Vagina (tissue), 2 donors: ENCODE measurements at regions not wholly inside any gene's neighbourhood (a gene's known extent, or its start where the extent isn't known, plus 50 kb on each side); places are given as distances from the start of the nearest gene placed in this dataset.
"Not testable (repeated sequence)": the region's sequence is repeated elsewhere in the genome, so short reads cannot be mapped to it uniquely, and the experiment has no call there.

ENCODE experiments used
- DNase-seq, 2 donors: peaks; one replicate each; pipeline ENCODE4 v3.0.0-alpha.2; 2017; ENCODE audit errors: extremely low spot score in 2 of 2
- H3K27ac ChIP-seq: fragments of 200-600 bp; sonication (generic); one replicate; pipeline ENCODE4 v1.5.1; 2019
- H3K27me3 ChIP-seq: fragments of 200-600 bp; sonication (generic); one replicate; pipeline ENCODE4 v1.5.1; 2019
- H3K36me3 ChIP-seq, 2 donors: fragments of 200-600 bp; sonication (generic); one replicate each; pipeline ENCODE4 v1.5.1; 2017 to 2019
- H3K4me1 ChIP-seq: fragments of 200-600 bp; sonication (generic); one replicate; pipeline ENCODE4 v1.5.1; 2019
- H3K4me3 ChIP-seq, 2 donors: fragments of 200-600 bp; sonication (generic); 1 replicate in 1 of 2; 2 replicates in 1 of 2; pipeline ENCODE4 v1.5.1; 2016 to 2019
- H3K9me3 ChIP-seq: fragments of 200-600 bp; sonication (generic); one replicate; pipeline ENCODE4 v1.5.1; 2019
- CTCF ChIP-seq, 3 experiments: fragments of 450-650 bp in 2 of 3; fragments of 200-600 bp in 1 of 3; sonication (generic) in 1 of 3; IDR thresholded peaks; one replicate each; pipeline ENCODE4 v1.5.1; 2017 to 2019; ENCODE audit warnings: antibody characterized with exemption in 3 of 3, mild to moderate bottlenecking in 2 of 3, moderate library complexity in 2 of 3
- POLR2A ChIP-seq, 2 donors: fragments of 450-650 bp; IDR thresholded peaks; one replicate each; pipeline ENCODE4 v1.6.1; 2017; ENCODE audit warnings: antibody characterized with exemption in 2 of 2, mild to moderate bottlenecking in 2 of 2, moderate library complexity in 2 of 2
- POLR2AphosphoS5 ChIP-seq, 2 donors: sonication (generic); formaldehyde crosslinking; IDR thresholded peaks; one replicate each; pipeline ENCODE4 v1.9.0; 2017; ENCODE audit warnings: antibody characterized with exemption in 2 of 2, mild to moderate bottlenecking in 2 of 2, low read depth in 1 of 2; ENCODE audit not compliant: insufficient read depth in 1 of 2
- intact Hi-C: fragments of 100-400 bp; cut with DNase I; formaldehyde crosslinking; loops from one replicate; pipeline ENCODE4 v1.15.1; 2023

DNA sequence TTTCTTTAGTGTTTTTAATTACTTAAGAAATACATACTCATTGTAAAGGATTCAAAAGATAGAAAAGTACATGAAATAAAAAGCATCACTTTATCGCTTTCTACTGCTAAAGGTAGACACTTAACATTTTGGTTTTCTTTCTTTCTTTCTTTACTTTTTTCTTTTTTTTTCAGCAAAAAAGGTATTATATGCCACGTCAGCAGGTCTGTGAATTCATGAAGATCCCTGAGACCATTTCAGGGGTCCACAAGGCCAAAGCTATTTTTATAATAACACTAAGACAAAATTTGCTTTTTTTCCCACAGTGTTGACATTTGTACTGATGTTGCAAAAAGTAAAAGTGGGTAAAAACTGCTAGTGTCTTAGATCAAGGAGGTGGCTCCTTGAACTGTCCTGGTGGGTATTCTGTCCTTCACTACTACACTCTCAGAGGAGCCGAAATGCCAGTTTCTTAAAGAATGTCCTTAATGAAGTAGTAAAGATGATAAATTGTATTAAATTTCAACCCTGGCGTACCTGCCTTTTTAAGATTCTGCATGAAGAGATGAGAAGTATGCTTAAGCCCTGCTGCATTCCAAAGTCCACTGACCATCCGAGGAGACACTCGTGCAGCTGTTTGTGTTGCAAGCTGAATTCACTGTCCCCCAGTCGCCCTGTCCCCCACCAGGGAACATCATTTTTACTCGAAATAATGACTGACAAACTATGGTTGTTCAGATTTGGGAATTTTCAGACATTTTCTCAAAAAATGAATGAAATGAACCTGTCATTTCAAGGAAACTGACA, 106.7 kb upstream of the PIAS1 start:
- Histone ChIP-seq H3K27me3 (no peaks in the 10 kb centered on the region), H3K4me3 (no peak overlapping the region), H3K36me3 (no peaks in the 10 kb centered on the region), H3K27ac (no peak overlapping the region), H3K9me3 (no peaks in the 10 kb centered on the region), H3K4me1 (peaks cover 31% of the 10 kb centered on the region)
- intact Hi-C loops, result no loop called here
- no peak for TF ChIP-seq CTCF (IDR thresholded peaks at IDR 0.05)
- no peak for TF ChIP-seq POLR2A (IDR thresholded peaks at IDR 0.05)
- TF ChIP-seq POLR2AphosphoS5 (IDR thresholded peaks at IDR 0.05; ENCODE audit: insufficient read depth in 1 of 2, low read depth in 1 of 2), result no peak
- DNase-seq, result no peak

- TF ChIP-seq POLR2AphosphoS5 (IDR thresholded peaks at IDR 0.05; ENCODE audit: insufficient read depth in 1 of 2, low read depth in 1 of 2), result no peak
- TF ChIP-seq POLR2A (IDR thresholded peaks at IDR 0.05), result no peak
- TF ChIP-seq CTCF (IDR thresholded peaks at IDR 0.05), result no peak
- H3K36me3 ChIP-seq, result no peaks in the 10 kb centered on the region
- H3K4me3 ChIP-seq, result no peak overlapping the region
- H3K4me1 ChIP-seq, result peaks cover 31% of the 10 kb centered on the region
- no peak for DNase-seq
- H3K27me3 ChIP-seq, result no peaks in the 10 kb centered on the region
- no peaks in the 10 kb centered on the region for H3K9me3 ChIP-seq
- H3K27ac ChIP-seq, result no peak overlapping the region
- intact Hi-C loops, result no loop called here
These were observed 105.9 kb upstream of the PIAS1 start for GRCh38 chr15:67948215-67948614.

DNA sequence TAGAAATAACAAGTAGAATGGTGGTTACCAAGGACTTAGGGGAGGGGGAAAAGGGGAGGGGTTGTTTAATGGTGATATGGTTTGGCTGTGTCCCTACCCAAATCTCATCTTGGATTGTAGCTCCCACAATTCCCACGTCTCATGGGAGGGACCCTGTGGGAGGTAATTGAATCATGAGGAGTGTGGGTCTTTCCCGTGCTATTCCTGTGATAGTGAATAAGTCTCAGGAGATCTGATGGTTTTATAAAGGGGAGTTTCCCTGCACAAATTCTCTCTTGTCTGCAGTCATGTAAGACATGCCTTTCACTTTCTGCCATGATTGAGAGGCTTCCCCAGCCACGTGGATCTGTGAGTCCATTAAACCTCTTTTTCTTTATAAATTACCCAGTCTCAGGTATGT, 102.9 kb upstream of the PIAS1 start:
- H3K4me1 ChIP-seq, result peaks cover 27% of the 10 kb centered on the region
- H3K9me3 ChIP-seq, H3K4me3 ChIP-seq, H3K36me3 ChIP-seq, H3K27ac ChIP-seq, H3K27me3 ChIP-seq, intact Hi-C loops, DNase-seq: not testable (repeated sequence)

DNA sequence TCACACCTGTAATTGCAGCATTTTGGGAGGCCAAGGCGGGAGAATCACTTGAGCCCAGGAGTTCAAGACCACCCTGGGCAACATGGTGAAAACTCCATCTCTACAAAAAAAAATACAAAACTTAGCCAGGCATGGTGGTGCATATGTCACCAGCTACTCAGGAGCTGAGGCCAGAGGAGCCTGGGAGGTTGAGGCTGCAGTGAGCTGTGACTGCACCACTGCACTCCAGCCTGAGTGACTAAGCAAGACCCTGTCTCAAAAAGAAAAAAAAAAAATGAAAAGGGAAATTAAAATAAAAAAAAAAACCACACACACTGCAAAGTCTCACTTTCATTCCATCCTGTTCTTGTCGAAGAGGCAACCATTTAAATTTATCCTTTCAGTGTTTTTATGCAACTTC, 100.8 kb upstream of the PIAS1 start:
- DNase-seq, result no peak
- intact Hi-C loops, result no loop called here

DNA sequence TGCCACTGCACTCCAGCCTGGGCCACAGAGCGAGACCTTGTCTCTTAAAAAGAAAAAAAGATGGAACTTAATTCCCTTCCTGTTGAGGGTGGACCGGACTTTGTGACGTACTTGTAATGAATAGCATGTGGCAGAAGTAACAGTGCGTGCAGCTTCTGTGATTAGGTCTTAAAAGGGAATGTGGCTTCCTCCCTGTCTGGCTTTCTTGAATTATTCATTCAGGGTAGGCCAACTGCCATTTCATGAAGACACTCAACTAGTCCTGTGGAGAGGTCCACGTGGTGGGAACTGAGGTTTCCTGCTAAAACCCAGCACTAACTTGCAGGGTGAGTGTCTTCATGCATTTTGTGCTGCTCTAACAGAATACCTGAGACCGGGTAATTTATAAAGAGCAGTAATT, 98.9 kb upstream of the PIAS1 start:
- Histone ChIP-seq H3K36me3 (no peaks in the 10 kb centered on the region), H3K4me1 (peaks cover 19% of the 10 kb centered on the region), H3K27me3 (no peaks in the 10 kb centered on the region), H3K9me3 (no peaks in the 10 kb centered on the region), H3K27ac (peak overlapping the region; percentile 5), H3K4me3 (no peak overlapping the region)
- DNase-seq, result no peak
- TF ChIP-seq POLR2AphosphoS5 (IDR thresholded peaks at IDR 0.05; ENCODE audit: insufficient read depth in 1 of 2, low read depth in 1 of 2) (no peak), POLR2A (IDR thresholded peaks at IDR 0.05) (no peak), CTCF (IDR thresholded peaks at IDR 0.05) (no peak)
- intact Hi-C loops, result no loop called here

More for the DNA sequence above, 100.8 kb upstream of the PIAS1 start:
- no peak overlapping the region for H3K4me3 ChIP-seq
- no peaks in the 10 kb centered on the region for H3K9me3 ChIP-seq
- no peak overlapping the region for H3K27ac ChIP-seq
- H3K36me3 ChIP-seq, result no peaks in the 10 kb centered on the region
- H3K27me3 ChIP-seq, result no peaks in the 10 kb centered on the region
- H3K4me1 ChIP-seq, result peaks cover 19% of the 10 kb centered on the region
- no peak for TF ChIP-seq CTCF (IDR thresholded peaks at IDR 0.05)
- no peak for TF ChIP-seq POLR2AphosphoS5 (IDR thresholded peaks at IDR 0.05; ENCODE audit: insufficient read depth in 1 of 2, low read depth in 1 of 2)
- no peak for TF ChIP-seq POLR2A (IDR thresholded peaks at IDR 0.05)
